ENCODE measurements at regions not wholly inside any gene's neighbourhood (a gene's known extent, or its start where the extent isn't known, plus 50 kb on each side); places are given as distances from the start of the nearest gene placed in this dataset.

DNA sequence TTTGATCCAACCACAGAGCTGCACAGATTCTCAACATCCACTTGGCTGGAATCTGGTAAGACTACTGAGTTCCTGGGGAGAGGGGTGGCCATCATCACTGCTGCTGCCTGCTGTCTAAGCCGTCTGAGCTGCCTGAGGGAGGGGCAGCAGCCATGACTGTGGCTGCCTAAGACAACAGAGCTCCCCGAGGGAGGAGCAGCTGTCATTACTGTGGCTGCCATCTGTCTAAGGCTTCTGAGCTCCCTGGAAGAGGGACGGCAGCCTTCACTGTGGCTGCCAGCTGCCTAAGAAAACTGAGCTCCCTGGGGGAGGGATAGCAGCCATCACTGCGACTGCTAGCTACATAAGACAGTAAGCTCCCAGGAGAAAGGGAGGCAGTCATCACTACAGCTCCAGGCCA lies 584.4 kb downstream of the NR4A2 start:
- ChIA-PET CTCF (no interaction called here), POLR2A (no interaction called here)
- H3K4me3 ChIP-seq: no peak overlapping the region
- H3K4me1 ChIP-seq: no peaks in the 10 kb centered on the region
- no peak overlapping the region for H3K27ac ChIP-seq
- ATAC-seq (no peak), DNase-seq (ENCODE audit: low read depth in 1 of 2, low spot score in 1 of 2) (no peak), FAIRE-seq (no peak)
- 21% methylated on average over 4 of the region's 4 CpGs for WGBS (ENCODE audit: missing lambda C conversion rate)
- no peaks in the 10 kb centered on the region for H3K9me3 ChIP-seq
- H3K4me2 ChIP-seq: no peak overlapping the region
- no peak for TF ChIP-seq CEBPB (IDR thresholded peaks at IDR 0.05)
- no peak for TF ChIP-seq EHF (CRISPR knock-in tag; IDR thresholded peaks at IDR 0.05)
- no peak for TF ChIP-seq ESRRA (IDR thresholded peaks at IDR 0.05; ENCODE audit: borderline replicate concordance, low read length)

DNA sequence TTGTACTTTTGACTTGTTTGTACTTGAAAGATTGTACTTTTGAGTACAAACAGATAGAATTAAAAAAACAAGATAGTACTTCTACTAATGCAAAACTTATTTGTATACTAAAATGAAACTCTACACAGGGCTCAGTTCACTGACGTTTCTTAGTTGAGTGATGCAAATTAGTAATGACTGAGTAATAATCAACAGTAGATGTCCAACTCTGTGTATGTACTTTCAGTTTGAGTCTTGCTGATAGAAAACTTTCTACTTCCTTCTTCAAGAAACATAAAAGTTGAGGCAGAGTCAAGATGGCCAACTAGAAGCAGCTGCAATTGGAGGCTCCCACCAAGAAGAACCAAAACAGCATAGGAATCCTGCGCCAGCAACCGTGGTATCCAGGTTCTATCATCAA lies 585.0 kb downstream of the NR4A2 start:
- ATAC-seq (no peak), DNase-seq (ENCODE audit: low read depth in 1 of 2, low spot score in 1 of 2) (no peak), FAIRE-seq (no peak)
- POLR2A ChIA-PET: no interaction called here
- Histone ChIP-seq H3K4me1 (no peaks in the 10 kb centered on the region), H3K4me2 (no peak overlapping the region), H3K4me3 (no peak overlapping the region), H3K27ac (no peak overlapping the region), H3K9me3 (no peaks in the 10 kb centered on the region)
- CTCF ChIA-PET: no interaction called here
- TF ChIP-seq, protein P1, sequence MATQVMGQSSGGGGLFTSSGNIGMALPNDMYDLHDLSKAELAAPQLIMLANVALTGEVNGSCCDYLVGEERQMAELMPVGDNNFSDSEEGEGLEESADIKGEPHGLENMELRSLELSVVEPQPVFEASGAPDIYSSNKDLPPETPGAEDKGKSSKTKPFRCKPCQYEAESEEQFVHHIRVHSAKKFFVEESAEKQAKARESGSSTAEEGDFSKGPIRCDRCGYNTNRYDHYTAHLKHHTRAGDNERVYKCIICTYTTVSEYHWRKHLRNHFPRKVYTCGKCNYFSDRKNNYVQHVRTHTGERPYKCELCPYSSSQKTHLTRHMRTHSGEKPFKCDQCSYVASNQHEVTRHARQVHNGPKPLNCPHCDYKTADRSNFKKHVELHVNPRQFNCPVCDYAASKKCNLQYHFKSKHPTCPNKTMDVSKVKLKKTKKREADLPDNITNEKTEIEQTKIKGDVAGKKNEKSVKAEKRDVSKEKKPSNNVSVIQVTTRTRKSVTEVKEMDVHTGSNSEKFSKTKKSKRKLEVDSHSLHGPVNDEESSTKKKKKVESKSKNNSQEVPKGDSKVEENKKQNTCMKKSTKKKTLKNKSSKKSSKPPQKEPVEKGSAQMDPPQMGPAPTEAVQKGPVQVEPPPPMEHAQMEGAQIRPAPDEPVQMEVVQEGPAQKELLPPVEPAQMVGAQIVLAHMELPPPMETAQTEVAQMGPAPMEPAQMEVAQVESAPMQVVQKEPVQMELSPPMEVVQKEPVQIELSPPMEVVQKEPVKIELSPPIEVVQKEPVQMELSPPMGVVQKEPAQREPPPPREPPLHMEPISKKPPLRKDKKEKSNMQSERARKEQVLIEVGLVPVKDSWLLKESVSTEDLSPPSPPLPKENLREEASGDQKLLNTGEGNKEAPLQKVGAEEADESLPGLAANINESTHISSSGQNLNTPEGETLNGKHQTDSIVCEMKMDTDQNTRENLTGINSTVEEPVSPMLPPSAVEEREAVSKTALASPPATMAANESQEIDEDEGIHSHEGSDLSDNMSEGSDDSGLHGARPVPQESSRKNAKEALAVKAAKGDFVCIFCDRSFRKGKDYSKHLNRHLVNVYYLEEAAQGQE (IDR thresholded peaks at IDR 0.05): no peak
- TF ChIP-seq GATA3 (IDR thresholded peaks at IDR 0.05; ENCODE audit: borderline replicate concordance): no peak
- no peak for TF ChIP-seq NFE2L2 (conservative IDR thresholded peaks at IDR 0.05; ENCODE audit: low read length)
- TF ChIP-seq POLR2A (IDR thresholded peaks at IDR 0.05; ENCODE audit: low read length): no peak
- TF ChIP-seq KDM1A (IDR thresholded peaks at IDR 0.05; ENCODE audit: low read depth): no peak
- TF ChIP-seq FOSL2 (IDR thresholded peaks at IDR 0.05): no peak
- TF ChIP-seq FOSL2 (CRISPR knock-in tag; IDR thresholded peaks at IDR 0.05): no peak
- TF ChIP-seq PHF8 (IDR thresholded peaks at IDR 0.05; ENCODE audit: borderline replicate concordance, low read depth): no peak
- no peak for TF ChIP-seq ZFP36 (IDR thresholded peaks at IDR 0.05; ENCODE audit: borderline replicate concordance, partially characterized antibody)
- TF ChIP-seq, protein P2, sequence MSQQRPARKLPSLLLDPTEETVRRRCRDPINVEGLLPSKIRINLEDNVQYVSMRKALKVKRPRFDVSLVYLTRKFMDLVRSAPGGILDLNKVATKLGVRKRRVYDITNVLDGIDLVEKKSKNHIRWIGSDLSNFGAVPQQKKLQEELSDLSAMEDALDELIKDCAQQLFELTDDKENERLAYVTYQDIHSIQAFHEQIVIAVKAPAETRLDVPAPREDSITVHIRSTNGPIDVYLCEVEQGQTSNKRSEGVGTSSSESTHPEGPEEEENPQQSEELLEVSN (IDR thresholded peaks at IDR 0.05; ENCODE audit: borderline replicate concordance, low read depth): no peak
- no peak for TF ChIP-seq HEYL (CRISPR knock-in tag; IDR thresholded peaks at IDR 0.05)
- TF ChIP-seq, protein P3, sequence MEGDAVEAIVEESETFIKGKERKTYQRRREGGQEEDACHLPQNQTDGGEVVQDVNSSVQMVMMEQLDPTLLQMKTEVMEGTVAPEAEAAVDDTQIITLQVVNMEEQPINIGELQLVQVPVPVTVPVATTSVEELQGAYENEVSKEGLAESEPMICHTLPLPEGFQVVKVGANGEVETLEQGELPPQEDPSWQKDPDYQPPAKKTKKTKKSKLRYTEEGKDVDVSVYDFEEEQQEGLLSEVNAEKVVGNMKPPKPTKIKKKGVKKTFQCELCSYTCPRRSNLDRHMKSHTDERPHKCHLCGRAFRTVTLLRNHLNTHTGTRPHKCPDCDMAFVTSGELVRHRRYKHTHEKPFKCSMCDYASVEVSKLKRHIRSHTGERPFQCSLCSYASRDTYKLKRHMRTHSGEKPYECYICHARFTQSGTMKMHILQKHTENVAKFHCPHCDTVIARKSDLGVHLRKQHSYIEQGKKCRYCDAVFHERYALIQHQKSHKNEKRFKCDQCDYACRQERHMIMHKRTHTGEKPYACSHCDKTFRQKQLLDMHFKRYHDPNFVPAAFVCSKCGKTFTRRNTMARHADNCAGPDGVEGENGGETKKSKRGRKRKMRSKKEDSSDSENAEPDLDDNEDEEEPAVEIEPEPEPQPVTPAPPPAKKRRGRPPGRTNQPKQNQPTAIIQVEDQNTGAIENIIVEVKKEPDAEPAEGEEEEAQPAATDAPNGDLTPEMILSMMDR (IDR thresholded peaks at IDR 0.05): no peak
- TF ChIP-seq, protein P4, sequence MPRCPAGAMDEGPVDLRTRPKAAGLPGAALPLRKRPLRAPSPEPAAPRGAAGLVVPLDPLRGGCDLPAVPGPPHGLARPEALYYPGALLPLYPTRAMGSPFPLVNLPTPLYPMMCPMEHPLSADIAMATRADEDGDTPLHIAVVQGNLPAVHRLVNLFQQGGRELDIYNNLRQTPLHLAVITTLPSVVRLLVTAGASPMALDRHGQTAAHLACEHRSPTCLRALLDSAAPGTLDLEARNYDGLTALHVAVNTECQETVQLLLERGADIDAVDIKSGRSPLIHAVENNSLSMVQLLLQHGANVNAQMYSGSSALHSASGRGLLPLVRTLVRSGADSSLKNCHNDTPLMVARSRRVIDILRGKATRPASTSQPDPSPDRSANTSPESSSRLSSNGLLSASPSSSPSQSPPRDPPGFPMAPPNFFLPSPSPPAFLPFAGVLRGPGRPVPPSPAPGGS (IDR thresholded peaks at IDR 0.05): no peak
- no peak for TF ChIP-seq ZNF302 (CRISPR knock-in tag; IDR thresholded peaks at IDR 0.05)
- TF ChIP-seq JUNB (IDR thresholded peaks at IDR 0.05): no peak
- TF ChIP-seq RCOR1 (IDR thresholded peaks at IDR 0.05; ENCODE audit: low read depth, low read length): no peak
- no peak for TF ChIP-seq ZC3H11A (IDR thresholded peaks at IDR 0.05)
- TF ChIP-seq, protein P5, sequence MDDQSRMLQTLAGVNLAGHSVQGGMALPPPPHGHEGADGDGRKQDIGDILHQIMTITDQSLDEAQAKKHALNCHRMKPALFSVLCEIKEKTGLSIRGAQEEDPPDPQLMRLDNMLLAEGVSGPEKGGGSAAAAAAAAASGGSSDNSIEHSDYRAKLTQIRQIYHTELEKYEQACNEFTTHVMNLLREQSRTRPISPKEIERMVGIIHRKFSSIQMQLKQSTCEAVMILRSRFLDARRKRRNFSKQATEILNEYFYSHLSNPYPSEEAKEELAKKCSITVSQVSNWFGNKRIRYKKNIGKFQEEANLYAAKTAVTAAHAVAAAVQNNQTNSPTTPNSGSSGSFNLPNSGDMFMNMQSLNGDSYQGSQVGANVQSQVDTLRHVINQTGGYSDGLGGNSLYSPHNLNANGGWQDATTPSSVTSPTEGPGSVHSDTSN (IDR thresholded peaks at IDR 0.05): no peak
- no peak for TF ChIP-seq JUN (IDR thresholded peaks at IDR 0.05)
- TF ChIP-seq, protein P6, sequence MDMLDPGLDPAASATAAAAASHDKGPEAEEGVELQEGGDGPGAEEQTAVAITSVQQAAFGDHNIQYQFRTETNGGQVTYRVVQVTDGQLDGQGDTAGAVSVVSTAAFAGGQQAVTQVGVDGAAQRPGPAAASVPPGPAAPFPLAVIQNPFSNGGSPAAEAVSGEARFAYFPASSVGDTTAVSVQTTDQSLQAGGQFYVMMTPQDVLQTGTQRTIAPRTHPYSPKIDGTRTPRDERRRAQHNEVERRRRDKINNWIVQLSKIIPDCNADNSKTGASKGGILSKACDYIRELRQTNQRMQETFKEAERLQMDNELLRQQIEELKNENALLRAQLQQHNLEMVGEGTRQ (IDR thresholded peaks at IDR 0.05): no peak
- 33% methylated on average over 3 of the region's 3 CpGs for WGBS (ENCODE audit: missing lambda C conversion rate)

Measured in A549 (cell line).